ENCODE measurements at regions not wholly inside any gene's neighbourhood (a gene's known extent, or its start where the extent isn't known, plus 50 kb on each side); places are given as distances from the start of the nearest gene placed in this dataset.
"Not testable (repeated sequence)": the region's sequence is repeated elsewhere in the genome, so short reads cannot be mapped to it uniquely, and the experiment has no call there.

GRCh38 chr6:115796829-115797228, 263.9 kb downstream of the FRK start:
- no peak for DNase-seq

GRCh38 chr6:115796061-115796460, 264.6 kb downstream of the FRK start:
- no peak for DNase-seq

GRCh38 chr6:115783402-115784061, 277.2 kb downstream of the FRK start:
- DNase-seq: no peak

GRCh38 chr6:115782612-115783011, 278.1 kb downstream of the FRK start:
- no peak for DNase-seq

- DNase-seq: no peak
These were observed 286.9 kb downstream of the FRK start for GRCh38 chr6:115773741-115774140.

- DNase-seq: no peak
These were observed 289.8 kb downstream of the FRK start for GRCh38 chr6:115770851-115771250.

- DNase-seq: no peak
These were observed 292.2 kb downstream of the FRK start for GRCh38 chr6:115768500-115768899.

- no peak for DNase-seq
These were observed 292.8 kb downstream of the FRK start for GRCh38 chr6:115767931-115768330.

GRCh38 chr6:115766745-115767462, 293.8 kb downstream of the FRK start:
- no peak for DNase-seq

GRCh38 chr6:115765966-115766365, 294.7 kb downstream of the FRK start:
- no peak for DNase-seq

GRCh38 chr6:115759051-115759450, 301.6 kb downstream of the FRK start:
- no peak for DNase-seq

- no peak for DNase-seq
These were observed 307.2 kb downstream of the FRK start for GRCh38 chr6:115753446-115753845.

- no peak for DNase-seq
These were observed 309.7 kb downstream of the FRK start for GRCh38 chr6:115750946-115751345.

GRCh38 chr6:115750292-115750691, 310.4 kb downstream of the FRK start:
- no peak for DNase-seq

GRCh38 chr6:115747719-115748118, 313.0 kb downstream of the FRK start:
- no peak for DNase-seq

GRCh38 chr6:115746583-115746982, 314.1 kb downstream of the FRK start:
- DNase-seq: not testable (repeated sequence)

GRCh38 chr6:115740907-115741306, 319.8 kb downstream of the FRK start:
- no peak for DNase-seq

- no peak for DNase-seq
These were observed 325.1 kb downstream of the FRK start for GRCh38 chr6:115735610-115736009.

GRCh38 chr6:115733426-115733825, 327.3 kb downstream of the FRK start:
- DNase-seq: no peak

GRCh38 chr6:115729036-115729435, 331.7 kb downstream of the FRK start:
- no peak for DNase-seq

GRCh38 chr6:115728171-115728570, 332.5 kb downstream of the FRK start:
- DNase-seq: no peak

- DNase-seq: no peak
These were observed 339.1 kb downstream of the FRK start for GRCh38 chr6:115721564-115721963.

- no peak for DNase-seq
These were observed 339.8 kb downstream of the FRK start for GRCh38 chr6:115720900-115721299.

- no peak for DNase-seq
These were observed 343.2 kb downstream of the FRK start for GRCh38 chr6:115717472-115717871.

GRCh38 chr6:115717062-115717461, 343.6 kb downstream of the FRK start:
- DNase-seq: no peak
